SK-N-SH (cell line): ENCODE measurements at regions not wholly inside any gene's neighbourhood (a gene's known extent, or its start where the extent isn't known, plus 50 kb on each side); places are given as distances from the start of the nearest gene placed in this dataset.
"Not testable (repeated sequence)": the region's sequence is repeated elsewhere in the genome, so short reads cannot be mapped to it uniquely, and the experiment has no call there.

Source experiments
- CTCF ChIA-PET: fragments of 300-600, 350-600 bp; formaldehyde crosslinking; extraction: SDS; loops from one replicate; lab custom pipeline; 2021; lab: Yijun Ruan, JAX
- POLR2A ChIA-PET: fragments of 350-600 bp; sonication (Branson Sonifier 250); formaldehyde crosslinking; extraction: SDS; loops from one replicate; lab custom pipeline; 2020; ENCODE audit warnings: antibody characterized with exemption, inconsistent platforms; lab: Yijun Ruan, JAX
- DNase-seq: peaks from one replicate; pipeline ENCODE4 v3.0.0; 2012
- H2AFZ ChIP-seq: fragments of 200-600 bp; sonication (generic); 2 replicates; pipeline ENCODE4 v1.8.1; 2016; ENCODE audit warnings: antibody characterized with exemption, mild to moderate bottlenecking, low read depth
- H3F3A ChIP-seq: fragments of 200-600 bp; sonication (generic); replicated peaks from 2 replicates; pipeline ENCODE3; 2016; ENCODE audit warnings: antibody characterized with exemption, mild to moderate bottlenecking; ENCODE audit not compliant: insufficient read depth
- H3K27ac ChIP-seq, 2 experiments: fragments of 200-500 bp in 1 of 2; fragments of 200-600 bp in 1 of 2; sonication (Bioruptor generic) in 1 of 2; sonication (generic), shearing (Covaris generic) in 1 of 2; 2 replicates each; pipeline versions ENCODE4 v1.5.1 to v1.6.1; 2014 to 2016; ENCODE audit warnings: low read depth in 2 of 2, inconsistent platforms in 1 of 2, low read length in 1 of 2, mild to moderate bottlenecking in 1 of 2, mixed read lengths in 1 of 2
- H3K27me3 ChIP-seq: fragments of 200-600 bp; sonication (generic), shearing (Covaris generic); 2 replicates; pipeline ENCODE4 v1.6.1; 2016; ENCODE audit warnings: mixed run types; ENCODE audit not compliant: insufficient read depth
- H3K36me3 ChIP-seq, 2 experiments: fragments of 200-500 bp in 1 of 2; fragments of 200-600 bp in 1 of 2; sonication (Bioruptor generic) in 1 of 2; sonication (generic) in 1 of 2; replicated peaks in 1 of 2; 2 replicates each; pipeline versions ENCODE3 to v1.5.1; 2014 to 2016; ENCODE audit warnings: low read length in 1 of 2, mild to moderate bottlenecking in 1 of 2; ENCODE audit not compliant: insufficient read depth in 2 of 2, control insufficient read depth in 1 of 2
- H3K4me1 ChIP-seq, 2 experiments: fragments of 200-500 bp in 1 of 2; fragments of 200-600 bp in 1 of 2; sonication (Bioruptor generic) in 1 of 2; sonication (generic), shearing (Covaris generic) in 1 of 2; 2 replicates each; pipeline versions ENCODE4 v1.5.1 to v1.6.1; 2014 to 2016; ENCODE audit warnings: low read depth in 1 of 2, low read length in 1 of 2, mixed run types in 1 of 2; ENCODE audit not compliant: insufficient read depth in 2 of 2, control insufficient read depth in 1 of 2
- H3K4me2 ChIP-seq: fragments of 200-600 bp; sonication (generic), shearing (Covaris generic); 2 replicates; pipeline ENCODE4 v1.6.1; 2017; ENCODE audit warnings: mixed run types
- H3K4me3 ChIP-seq, 2 experiments: fragments of 200-500 bp in 1 of 2; fragments of 200-600 bp in 1 of 2; sonication (Bioruptor generic) in 1 of 2; sonication (generic), shearing (Covaris generic) in 1 of 2; 2 replicates each; pipeline versions ENCODE4 v1.5.1 to v1.8.1; 2014 to 2016; ENCODE audit warnings: low read depth in 2 of 2, inconsistent platforms in 1 of 2, low read length in 1 of 2, mild to moderate bottlenecking in 1 of 2, mixed read lengths in 1 of 2, moderate library complexity in 1 of 2
- H3K79me2 ChIP-seq: fragments of 200-600 bp; sonication (generic); 2 replicates; pipeline ENCODE4 v1.8.1; 2017; ENCODE audit warnings: mild to moderate bottlenecking; ENCODE audit not compliant: insufficient read depth
- H3K9ac ChIP-seq: fragments of 200-600 bp; sonication (generic); 2 replicates; pipeline ENCODE4 v1.6.1; 2017; ENCODE audit warnings: mixed run types
- H3K9me2 ChIP-seq: fragments of 200-600 bp; sonication (generic); 2 replicates; pipeline ENCODE4 v1.6.1; 2017; ENCODE audit warnings: mixed run types
- H3K9me3 ChIP-seq: fragments of 200-600 bp; sonication (generic); 2 replicates; pipeline ENCODE4 v1.6.1; 2017; ENCODE audit warnings: mixed run types, mild to moderate bottlenecking, moderate library complexity
- H4K20me1 ChIP-seq: fragments of 200-600 bp; sonication (generic); 2 replicates; pipeline ENCODE4 v1.6.1; 2017; ENCODE audit warnings: mild to moderate bottlenecking, mixed run types; ENCODE audit not compliant: insufficient read depth
- WGBS: methylation state at CpG from one replicate; pipeline ENCODE4 v1.1.6; 2017; ENCODE audit warnings: low lambda C conversion rate; 5-methylcytosine and 5-hydroxymethylcytosine counted together

DNA sequence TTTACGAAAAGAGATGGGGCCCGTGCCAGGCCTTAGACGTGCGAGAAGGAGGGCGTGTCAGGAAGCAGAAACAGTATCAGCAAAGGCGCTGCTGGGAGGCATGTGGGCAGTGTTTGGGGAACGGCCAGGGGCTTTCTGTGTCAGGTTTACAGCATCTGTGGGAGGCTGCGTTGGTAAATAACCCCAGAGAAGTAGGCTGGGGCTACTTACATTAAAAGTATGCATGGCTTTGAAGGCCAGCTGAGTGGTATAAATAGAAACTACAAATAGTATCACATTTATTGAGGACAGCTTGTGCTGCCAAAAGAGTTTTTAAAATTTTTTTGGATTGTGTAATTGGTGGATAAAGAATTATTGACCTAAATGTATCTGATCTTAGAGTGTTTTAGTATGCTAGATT is 54.8 kb upstream of the PROP1 start:
- no CpG with 5 or more reads among the region's 8 CpGs for WGBS
- CTCF ChIA-PET, H3K9me2 ChIP-seq, DNase-seq, H3K27me3 ChIP-seq, H3K4me2 ChIP-seq, H3K9ac ChIP-seq, H3F3A ChIP-seq, H4K20me1 ChIP-seq, H3K36me3 ChIP-seq, POLR2A ChIA-PET, H3K27ac ChIP-seq, H3K4me3 ChIP-seq, H3K9me3 ChIP-seq, H3K4me1 ChIP-seq, H3K79me2 ChIP-seq, H2AFZ ChIP-seq: not testable (repeated sequence)

DNA sequence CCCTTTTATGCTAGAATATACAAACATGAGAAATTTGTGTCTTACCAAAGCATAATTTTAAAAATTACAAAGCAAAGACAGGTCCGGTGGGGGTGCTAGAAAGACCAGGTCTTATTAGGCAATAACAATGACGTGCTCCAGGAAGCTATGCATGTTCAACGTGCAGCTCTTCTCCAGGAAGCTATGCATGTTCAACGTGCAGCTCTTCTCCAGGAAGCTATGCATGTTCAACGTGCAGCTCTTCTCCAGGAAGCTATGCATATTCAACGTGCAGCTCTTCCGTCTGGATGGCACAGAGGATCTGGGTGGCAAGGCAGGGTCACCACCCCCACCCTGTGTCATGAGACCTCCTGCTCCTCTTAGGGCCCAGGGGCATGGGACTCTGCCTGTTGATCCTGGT is 51.9 kb upstream of the PROP1 start:
- H2AFZ ChIP-seq, H3K79me2 ChIP-seq, H3K4me3 ChIP-seq, H3K4me2 ChIP-seq, DNase-seq, H3K9ac ChIP-seq, H3K4me1 ChIP-seq, H3K36me3 ChIP-seq, H3K27ac ChIP-seq, H3K27me3 ChIP-seq, H4K20me1 ChIP-seq, H3K9me2 ChIP-seq, CTCF ChIA-PET, POLR2A ChIA-PET, H3F3A ChIP-seq, H3K9me3 ChIP-seq: not testable (repeated sequence)
- 21% methylated on average over 1 of the region's 7 CpGs for WGBS

- H3K4me3 ChIP-seq, H3K27ac ChIP-seq, H3K79me2 ChIP-seq, H4K20me1 ChIP-seq, H3K9me2 ChIP-seq, H3F3A ChIP-seq, POLR2A ChIA-PET, H2AFZ ChIP-seq, H3K36me3 ChIP-seq, CTCF ChIA-PET, H3K4me1 ChIP-seq, H3K9ac ChIP-seq, DNase-seq, H3K4me2 ChIP-seq, H3K9me3 ChIP-seq, H3K27me3 ChIP-seq: not testable (repeated sequence)
- 39% methylated on average over 6 of the region's 8 CpGs for WGBS
Measured at GRCh38 chr5:178046757-178047399, 50.8 kb upstream of the PROP1 start.

- DNase-seq, H3K27ac ChIP-seq, H4K20me1 ChIP-seq, CTCF ChIA-PET, H3K9ac ChIP-seq, H3K4me2 ChIP-seq, H2AFZ ChIP-seq, H3K27me3 ChIP-seq, H3K4me3 ChIP-seq, H3F3A ChIP-seq, H3K79me2 ChIP-seq, H3K9me2 ChIP-seq, H3K4me1 ChIP-seq, H3K36me3 ChIP-seq, H3K9me3 ChIP-seq, POLR2A ChIA-PET: not testable (repeated sequence)
- no CpG with 5 or more reads among the region's 7 CpGs for WGBS
Measured at GRCh38 chr5:178045963-178046362, 49.9 kb upstream of the PROP1 start.
